ENCODE measurements at regions not wholly inside any gene's neighbourhood (a gene's known extent, or its start where the extent isn't known, plus 50 kb on each side); places are given as distances from the start of the nearest gene placed in this dataset.

DNA sequence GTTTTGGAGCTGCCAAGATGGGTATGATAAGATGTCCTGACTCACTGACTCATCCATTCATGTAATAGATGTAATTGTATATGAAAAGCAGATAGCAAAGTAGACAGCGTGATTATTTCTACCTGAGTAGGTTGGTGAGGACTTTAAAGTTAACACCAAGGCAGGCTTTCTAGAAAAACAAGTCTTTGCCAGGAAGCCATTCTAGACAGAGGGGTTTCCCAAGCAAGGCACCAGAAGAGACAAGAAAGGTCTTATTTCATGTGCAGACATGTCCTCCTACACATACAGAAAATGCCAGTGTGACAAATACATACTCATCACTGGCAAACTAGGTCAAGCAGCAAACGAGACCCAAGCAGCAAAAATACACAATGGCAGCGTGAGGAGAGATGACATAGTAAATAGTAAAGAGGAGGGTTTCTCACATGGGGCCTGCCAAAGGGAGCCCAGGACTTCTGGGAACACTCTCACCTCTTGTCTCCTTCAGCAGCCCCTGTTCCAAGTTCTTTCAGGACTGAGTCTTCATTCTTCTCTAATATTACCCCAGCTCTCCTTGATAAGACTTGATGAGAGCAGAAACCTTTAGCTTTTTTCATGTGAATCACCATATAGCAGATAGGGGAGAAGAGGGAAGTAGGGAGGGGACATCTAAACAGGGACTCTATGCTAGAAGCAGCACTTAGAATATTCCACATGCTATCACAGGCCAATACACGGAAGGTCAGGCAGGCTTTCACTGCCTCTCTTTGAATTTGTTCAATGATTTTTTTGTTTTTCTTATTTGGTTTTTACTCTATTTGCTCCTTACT lies 114.6 kb upstream of the ATP1B1 start:
- no peak for TF ChIP-seq EZH2 (IDR thresholded peaks at IDR 0.05; ENCODE audit: borderline replicate concordance, low read depth, low read length, severe bottlenecking)
- TF ChIP-seq, protein P1, sequence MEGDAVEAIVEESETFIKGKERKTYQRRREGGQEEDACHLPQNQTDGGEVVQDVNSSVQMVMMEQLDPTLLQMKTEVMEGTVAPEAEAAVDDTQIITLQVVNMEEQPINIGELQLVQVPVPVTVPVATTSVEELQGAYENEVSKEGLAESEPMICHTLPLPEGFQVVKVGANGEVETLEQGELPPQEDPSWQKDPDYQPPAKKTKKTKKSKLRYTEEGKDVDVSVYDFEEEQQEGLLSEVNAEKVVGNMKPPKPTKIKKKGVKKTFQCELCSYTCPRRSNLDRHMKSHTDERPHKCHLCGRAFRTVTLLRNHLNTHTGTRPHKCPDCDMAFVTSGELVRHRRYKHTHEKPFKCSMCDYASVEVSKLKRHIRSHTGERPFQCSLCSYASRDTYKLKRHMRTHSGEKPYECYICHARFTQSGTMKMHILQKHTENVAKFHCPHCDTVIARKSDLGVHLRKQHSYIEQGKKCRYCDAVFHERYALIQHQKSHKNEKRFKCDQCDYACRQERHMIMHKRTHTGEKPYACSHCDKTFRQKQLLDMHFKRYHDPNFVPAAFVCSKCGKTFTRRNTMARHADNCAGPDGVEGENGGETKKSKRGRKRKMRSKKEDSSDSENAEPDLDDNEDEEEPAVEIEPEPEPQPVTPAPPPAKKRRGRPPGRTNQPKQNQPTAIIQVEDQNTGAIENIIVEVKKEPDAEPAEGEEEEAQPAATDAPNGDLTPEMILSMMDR (IDR thresholded peaks at IDR 0.05; ENCODE audit: borderline replicate concordance, extremely low read depth, low read length, poor library complexity, severe bottlenecking), result no peak
- Histone ChIP-seq H3K9ac (ENCODE audit: low read depth, low read length) (no peak overlapping the region), H2AFZ (ENCODE audit: low read depth, low read length) (no peak overlapping the region), H3K79me2 (ENCODE audit: insufficient read depth, low read length) (no peaks in the 10 kb centered on the region), H3K9me3 (ENCODE audit: insufficient read depth, low read length, severe bottlenecking) (no peaks in the 10 kb centered on the region), H3K36me3 (ENCODE audit: insufficient read depth, low read length) (no peaks in the 10 kb centered on the region), H3K4me3 (ENCODE audit: low read depth in 1 of 2, low read length in 2 of 2) (no peak overlapping the region), H4K20me1 (ENCODE audit: insufficient read depth, low read length) (no peaks in the 10 kb centered on the region), H3K4me2 (ENCODE audit: insufficient read depth, low read length) (no peak overlapping the region), H3K27ac (ENCODE audit: low read length) (no peak overlapping the region), H3K27me3 (ENCODE audit: insufficient read depth, low read length, poor library complexity) (no peaks in the 10 kb centered on the region), H3K4me1 (ENCODE audit: insufficient read depth, low read length) (no peaks in the 10 kb centered on the region)
- no peak for DNase-seq
- ATAC-seq (ENCODE audit: insufficient read depth, low read depth), result no peak

DNA sequence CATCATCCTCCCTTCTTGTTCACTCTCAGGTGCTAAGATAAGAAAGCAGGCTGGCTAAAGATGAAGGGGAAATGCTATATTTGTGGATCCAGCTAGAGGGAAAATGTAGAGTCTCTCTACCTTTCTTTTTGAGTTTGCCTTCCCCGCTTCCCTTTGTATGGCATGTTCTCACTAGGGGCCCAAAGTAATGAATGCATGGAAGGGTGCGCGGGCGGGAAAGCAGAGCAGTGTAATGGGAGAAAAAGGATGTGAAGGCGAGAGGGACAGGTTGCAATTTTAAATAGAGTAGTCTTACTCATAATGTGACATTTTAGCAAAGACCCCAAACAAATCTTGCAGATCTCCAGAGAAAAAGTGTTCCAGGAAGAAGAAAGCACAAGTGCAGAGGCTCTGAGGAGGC lies 105.1 kb upstream of the ATP1B1 start:
- no peak overlapping the region for H3K27ac ChIP-seq (ENCODE audit: low read length)
- TF ChIP-seq EZH2 (IDR thresholded peaks at IDR 0.05; ENCODE audit: borderline replicate concordance, low read depth, low read length, severe bottlenecking), result no peak
- TF ChIP-seq, protein P1 (IDR thresholded peaks at IDR 0.05; ENCODE audit: borderline replicate concordance, extremely low read depth, low read length, poor library complexity, severe bottlenecking), result no peak
- H3K9me3 ChIP-seq (ENCODE audit: insufficient read depth, low read length, severe bottlenecking), result no peaks in the 10 kb centered on the region
- H3K27me3 ChIP-seq (ENCODE audit: insufficient read depth, low read length, poor library complexity), result no peaks in the 10 kb centered on the region
- H3K36me3 ChIP-seq (ENCODE audit: insufficient read depth, low read length), result no peaks in the 10 kb centered on the region
- no peak overlapping the region for H3K9ac ChIP-seq (ENCODE audit: low read depth, low read length)
- H3K4me1 ChIP-seq (ENCODE audit: insufficient read depth, low read length), result no peaks in the 10 kb centered on the region
- H4K20me1 ChIP-seq (ENCODE audit: insufficient read depth, low read length), result no peaks in the 10 kb centered on the region
- ATAC-seq (ENCODE audit: insufficient read depth, low read depth) (no peak), DNase-seq (no peak)
- H2AFZ ChIP-seq (ENCODE audit: low read depth, low read length), result no peak overlapping the region
- H3K4me3 ChIP-seq (ENCODE audit: low read depth in 1 of 2, low read length in 2 of 2), result no peak overlapping the region
- H3K79me2 ChIP-seq (ENCODE audit: insufficient read depth, low read length), result no peaks in the 10 kb centered on the region
- H3K4me2 ChIP-seq (ENCODE audit: insufficient read depth, low read length), result no peak overlapping the region

DNA sequence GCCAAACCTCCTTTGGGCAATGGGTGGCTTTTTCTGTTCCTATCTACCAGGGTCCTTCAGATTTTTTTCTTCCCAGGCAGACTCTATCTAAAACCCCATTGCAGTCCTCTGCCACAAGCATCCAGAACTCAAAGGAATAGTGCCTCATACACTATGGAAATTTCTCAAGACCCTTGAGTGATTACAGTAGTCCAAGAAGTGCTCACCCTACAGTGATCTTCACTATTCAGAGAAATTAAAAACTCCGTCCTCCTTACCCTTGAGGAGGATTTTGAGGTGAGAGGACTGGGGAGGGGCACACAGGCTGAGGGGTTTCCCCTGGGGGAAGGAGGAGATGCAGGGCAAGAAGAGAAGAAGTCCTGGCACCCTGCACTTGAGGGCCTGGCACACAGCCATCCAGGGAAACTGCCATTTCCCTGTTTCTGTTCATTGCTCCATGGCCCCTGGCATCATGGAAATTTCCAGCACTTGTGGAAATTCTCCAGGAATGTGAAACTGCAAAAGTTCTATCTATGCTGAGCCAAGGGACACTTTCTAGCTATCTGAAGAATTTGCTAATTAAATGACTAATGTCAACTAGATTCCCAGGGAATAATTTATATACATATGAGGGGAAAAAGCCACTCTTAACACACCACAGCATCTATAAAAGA lies 102.5 kb upstream of the ATP1B1 start:
- Histone ChIP-seq H3K4me2 (ENCODE audit: insufficient read depth, low read length) (no peak overlapping the region), H4K20me1 (ENCODE audit: insufficient read depth, low read length) (no peaks in the 10 kb centered on the region), H3K36me3 (ENCODE audit: insufficient read depth, low read length) (no peaks in the 10 kb centered on the region), H3K9me3 (ENCODE audit: insufficient read depth, low read length, severe bottlenecking) (no peaks in the 10 kb centered on the region), H3K4me3 (ENCODE audit: low read depth in 1 of 2, low read length in 2 of 2) (no peak overlapping the region), H3K4me1 (ENCODE audit: insufficient read depth, low read length) (no peaks in the 10 kb centered on the region), H2AFZ (ENCODE audit: low read depth, low read length) (no peak overlapping the region), H3K9ac (ENCODE audit: low read depth, low read length) (no peak overlapping the region), H3K79me2 (ENCODE audit: insufficient read depth, low read length) (no peaks in the 10 kb centered on the region), H3K27ac (ENCODE audit: low read length) (no peak overlapping the region), H3K27me3 (ENCODE audit: insufficient read depth, low read length, poor library complexity) (no peaks in the 10 kb centered on the region)
- ATAC-seq (ENCODE audit: insufficient read depth, low read depth) (no peak), DNase-seq (no peak)
- TF ChIP-seq, protein P1 (IDR thresholded peaks at IDR 0.05; ENCODE audit: borderline replicate concordance, extremely low read depth, low read length, poor library complexity, severe bottlenecking), result no peak
- no peak for TF ChIP-seq EZH2 (IDR thresholded peaks at IDR 0.05; ENCODE audit: borderline replicate concordance, low read depth, low read length, severe bottlenecking)
